DOHH2 (cell line): ENCODE measurements at regions not wholly inside any gene's neighbourhood (a gene's known extent, or its start where the extent isn't known, plus 50 kb on each side); places are given as distances from the start of the nearest gene placed in this dataset.

Experiments used
- H3F3A ChIP-seq: fragments of 200-600 bp; sonication (generic), shearing (Covaris generic); 2 replicates; pipeline ENCODE4 v1.6.0; 2016; ENCODE audit warnings: antibody characterized with exemption, mild to moderate bottlenecking; ENCODE audit not compliant: control insufficient read depth, insufficient read depth
- H3K27ac ChIP-seq: fragments of 200-600 bp; sonication (generic); 2 replicates; pipeline ENCODE4 v1.5.1; 2014; ENCODE audit warnings: low read depth, mild to moderate bottlenecking, low read length, moderate library complexity
- H3K27me3 ChIP-seq: fragments of 200-600 bp; sonication (generic); 2 replicates; pipeline ENCODE4 v1.6.1; 2014; ENCODE audit warnings: mild to moderate bottlenecking, low read length, mixed read lengths; ENCODE audit not compliant: control insufficient read depth
- H3K36me3 ChIP-seq: fragments of 200-600 bp; sonication (generic); 2 replicates; pipeline ENCODE4 v1.6.1; 2014; ENCODE audit warnings: mild to moderate bottlenecking, low read length, moderate library complexity, mixed read lengths; ENCODE audit not compliant: control insufficient read depth
- H3K4me1 ChIP-seq: fragments of 200-600 bp; sonication (generic); 2 replicates; pipeline ENCODE4 v1.6.1; 2014; ENCODE audit warnings: mild to moderate bottlenecking, low read length, mixed read lengths; ENCODE audit not compliant: control insufficient read depth
- H3K4me2 ChIP-seq: fragments of 200-600 bp; sonication (generic); 2 replicates; pipeline ENCODE4 v1.6.0; 2014; ENCODE audit warnings: mild to moderate bottlenecking, low read length, moderate library complexity
- H3K4me3 ChIP-seq: fragments of 200-600 bp; sonication (generic); 2 replicates; pipeline ENCODE4 v1.5.1; 2014; ENCODE audit warnings: mild to moderate bottlenecking, low read length, mixed read lengths
- H3K79me2 ChIP-seq: fragments of 200-600 bp; sonication (generic); 2 replicates; pipeline ENCODE4 v1.6.1; 2014; ENCODE audit warnings: mild to moderate bottlenecking, low read length, mixed read lengths; ENCODE audit not compliant: control insufficient read depth
- H3K9me2 ChIP-seq: fragments of 200-600 bp; sonication (generic); replicated peaks from 2 replicates; pipeline ENCODE4 v1.6.1; 2014; ENCODE audit warnings: mild to moderate bottlenecking, low read length, mixed read lengths; ENCODE audit not compliant: control insufficient read depth
- H3K9me3 ChIP-seq: fragments of 200-600 bp; sonication (generic); 2 replicates; pipeline ENCODE4 v1.6.1; 2014; ENCODE audit warnings: antibody characterized with exemption, low read length, mixed read lengths; ENCODE audit not compliant: control insufficient read depth, insufficient read depth
- H4K20me1 ChIP-seq: fragments of 200-600 bp; sonication (generic); 2 replicates; pipeline ENCODE4 v1.6.0; 2014; ENCODE audit warnings: low read depth, mild to moderate bottlenecking, antibody characterized with exemption, low read length, moderate library complexity; ENCODE audit not compliant: control insufficient read depth, insufficient read depth
- EZH2phosphoT487 ChIP-seq: fragments of 200-600 bp; sonication (generic); IDR thresholded peaks from 2 replicates; pipeline ENCODE4 v1.6.1; 2017; ENCODE audit warnings: borderline replicate concordance, mild to moderate bottlenecking, antibody characterized with exemption, low read length, moderate library complexity, mixed read lengths
- TF ChIP-seq, protein P1 (sequence below): fragments of 200-600 bp; sonication (generic); IDR thresholded peaks from one replicate; pipeline ENCODE4 v1.5.1; 2014; ENCODE audit warnings: antibody characterized with exemption, mild to moderate bottlenecking, low read depth, low read length; ENCODE audit not compliant: poor library complexity, severe bottlenecking

DNA sequence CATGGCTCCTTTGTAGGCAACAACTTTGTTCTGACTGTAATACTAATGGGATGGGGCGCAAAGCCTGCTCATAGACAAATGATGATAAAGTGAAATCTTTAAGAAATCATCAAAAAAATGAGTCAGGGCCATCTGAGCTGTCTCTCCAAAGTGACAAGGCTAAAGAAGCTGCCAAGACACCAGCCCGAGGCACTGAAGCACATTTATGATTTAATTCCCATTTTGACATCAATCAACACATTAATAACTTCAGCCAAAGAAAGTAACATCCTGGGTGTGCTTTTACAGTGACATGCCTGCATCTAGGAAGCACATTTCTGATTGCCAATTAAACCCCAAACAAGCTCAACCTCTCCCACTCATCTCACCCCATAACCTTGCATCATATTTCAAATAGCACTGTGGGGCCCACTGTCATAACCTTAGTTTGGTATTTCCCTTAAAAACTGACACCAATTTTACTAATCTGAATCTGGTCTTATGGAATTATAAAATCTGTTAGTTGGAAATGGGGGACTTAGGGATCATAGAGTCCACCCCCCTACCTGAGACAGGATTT lies 676.6 kb downstream of the TOX3 start:
- H3K4me1 ChIP-seq: no peaks in the 10 kb centered on the region
- H4K20me1 ChIP-seq: no peaks in the 10 kb centered on the region
- H3K27ac ChIP-seq: no peak overlapping the region
- H3K79me2 ChIP-seq: no peaks in the 10 kb centered on the region
- no peaks in the 10 kb centered on the region for H3K27me3 ChIP-seq
- no peaks in the 10 kb centered on the region for H3F3A ChIP-seq
- H3K4me3 ChIP-seq: no peak overlapping the region
- no peak overlapping the region for H3K4me2 ChIP-seq
- TF ChIP-seq, protein P1, sequence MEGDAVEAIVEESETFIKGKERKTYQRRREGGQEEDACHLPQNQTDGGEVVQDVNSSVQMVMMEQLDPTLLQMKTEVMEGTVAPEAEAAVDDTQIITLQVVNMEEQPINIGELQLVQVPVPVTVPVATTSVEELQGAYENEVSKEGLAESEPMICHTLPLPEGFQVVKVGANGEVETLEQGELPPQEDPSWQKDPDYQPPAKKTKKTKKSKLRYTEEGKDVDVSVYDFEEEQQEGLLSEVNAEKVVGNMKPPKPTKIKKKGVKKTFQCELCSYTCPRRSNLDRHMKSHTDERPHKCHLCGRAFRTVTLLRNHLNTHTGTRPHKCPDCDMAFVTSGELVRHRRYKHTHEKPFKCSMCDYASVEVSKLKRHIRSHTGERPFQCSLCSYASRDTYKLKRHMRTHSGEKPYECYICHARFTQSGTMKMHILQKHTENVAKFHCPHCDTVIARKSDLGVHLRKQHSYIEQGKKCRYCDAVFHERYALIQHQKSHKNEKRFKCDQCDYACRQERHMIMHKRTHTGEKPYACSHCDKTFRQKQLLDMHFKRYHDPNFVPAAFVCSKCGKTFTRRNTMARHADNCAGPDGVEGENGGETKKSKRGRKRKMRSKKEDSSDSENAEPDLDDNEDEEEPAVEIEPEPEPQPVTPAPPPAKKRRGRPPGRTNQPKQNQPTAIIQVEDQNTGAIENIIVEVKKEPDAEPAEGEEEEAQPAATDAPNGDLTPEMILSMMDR: no peak
- no peak for TF ChIP-seq EZH2phosphoT487
- no peaks in the 10 kb centered on the region for H3K9me3 ChIP-seq
- no peaks in the 10 kb centered on the region for H3K36me3 ChIP-seq
- no peaks in the 10 kb centered on the region for H3K9me2 ChIP-seq

DNA sequence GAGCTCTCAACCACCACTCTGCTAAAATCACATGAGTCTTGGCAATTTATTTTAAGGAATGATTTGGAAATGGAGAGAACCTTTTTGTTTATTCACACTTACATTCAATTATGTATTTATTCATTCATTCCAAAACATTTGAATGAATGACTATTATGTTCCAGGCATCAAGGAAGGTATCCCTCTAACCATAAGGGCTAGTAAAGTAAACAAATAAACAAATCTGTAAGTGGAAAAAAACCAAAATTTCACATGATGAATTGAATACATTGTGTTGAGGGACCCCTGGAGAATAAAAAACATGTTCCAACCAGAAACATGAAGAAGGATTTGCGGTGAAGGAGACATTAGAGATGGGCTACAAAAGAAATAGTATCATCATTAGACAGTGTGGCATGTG lies 677.8 kb downstream of the TOX3 start:
- Histone ChIP-seq H3K9me3 (no peaks in the 10 kb centered on the region), H3K4me2 (no peak overlapping the region), H3K27me3 (no peaks in the 10 kb centered on the region), H3K4me3 (no peak overlapping the region), H3K4me1 (no peaks in the 10 kb centered on the region), H4K20me1 (no peaks in the 10 kb centered on the region), H3K9me2 (no peaks in the 10 kb centered on the region), H3K36me3 (no peaks in the 10 kb centered on the region), H3K79me2 (no peaks in the 10 kb centered on the region), H3F3A (no peaks in the 10 kb centered on the region), H3K27ac (no peak overlapping the region)
- TF ChIP-seq EZH2phosphoT487: no peak
- TF ChIP-seq, protein P1: no peak

DNA sequence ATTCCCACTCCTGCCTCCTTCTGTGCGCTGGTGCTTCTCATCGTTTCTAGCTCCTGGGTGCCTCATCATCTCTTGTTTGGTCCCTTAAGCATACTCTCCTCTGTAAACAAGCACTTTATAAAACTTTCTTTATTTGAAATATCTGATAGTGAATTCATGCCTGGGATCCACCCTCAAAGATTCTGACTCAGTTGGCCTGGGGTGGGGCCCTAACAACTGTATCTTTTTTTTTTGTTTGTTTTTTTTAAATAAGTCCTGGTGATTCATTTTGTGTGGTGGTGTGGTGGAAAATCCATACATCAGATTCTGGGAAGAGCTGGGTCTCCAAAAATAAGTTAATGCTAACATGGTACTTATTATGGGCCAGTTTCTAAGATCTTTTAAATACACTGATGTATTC lies 678.3 kb downstream of the TOX3 start:
- no peaks in the 10 kb centered on the region for H3F3A ChIP-seq
- TF ChIP-seq, protein P1: no peak
- no peak for TF ChIP-seq EZH2phosphoT487
- H3K4me3 ChIP-seq: no peak overlapping the region
- no peaks in the 10 kb centered on the region for H3K9me2 ChIP-seq
- no peak overlapping the region for H3K4me2 ChIP-seq
- no peak overlapping the region for H3K27ac ChIP-seq
- no peaks in the 10 kb centered on the region for H3K9me3 ChIP-seq
- H4K20me1 ChIP-seq: no peaks in the 10 kb centered on the region
- H3K79me2 ChIP-seq: no peaks in the 10 kb centered on the region
- H3K4me1 ChIP-seq: no peaks in the 10 kb centered on the region
- H3K36me3 ChIP-seq: no peaks in the 10 kb centered on the region
- no peaks in the 10 kb centered on the region for H3K27me3 ChIP-seq
